ENCODE measurements at regions not wholly inside any gene's neighbourhood (a gene's known extent, or its start where the extent isn't known, plus 50 kb on each side); places are given as distances from the start of the nearest gene placed in this dataset.

- no peak for TF ChIP-seq POLR2A (IDR thresholded peaks at IDR 0.05)
- TF ChIP-seq, protein P1, sequence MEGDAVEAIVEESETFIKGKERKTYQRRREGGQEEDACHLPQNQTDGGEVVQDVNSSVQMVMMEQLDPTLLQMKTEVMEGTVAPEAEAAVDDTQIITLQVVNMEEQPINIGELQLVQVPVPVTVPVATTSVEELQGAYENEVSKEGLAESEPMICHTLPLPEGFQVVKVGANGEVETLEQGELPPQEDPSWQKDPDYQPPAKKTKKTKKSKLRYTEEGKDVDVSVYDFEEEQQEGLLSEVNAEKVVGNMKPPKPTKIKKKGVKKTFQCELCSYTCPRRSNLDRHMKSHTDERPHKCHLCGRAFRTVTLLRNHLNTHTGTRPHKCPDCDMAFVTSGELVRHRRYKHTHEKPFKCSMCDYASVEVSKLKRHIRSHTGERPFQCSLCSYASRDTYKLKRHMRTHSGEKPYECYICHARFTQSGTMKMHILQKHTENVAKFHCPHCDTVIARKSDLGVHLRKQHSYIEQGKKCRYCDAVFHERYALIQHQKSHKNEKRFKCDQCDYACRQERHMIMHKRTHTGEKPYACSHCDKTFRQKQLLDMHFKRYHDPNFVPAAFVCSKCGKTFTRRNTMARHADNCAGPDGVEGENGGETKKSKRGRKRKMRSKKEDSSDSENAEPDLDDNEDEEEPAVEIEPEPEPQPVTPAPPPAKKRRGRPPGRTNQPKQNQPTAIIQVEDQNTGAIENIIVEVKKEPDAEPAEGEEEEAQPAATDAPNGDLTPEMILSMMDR (IDR thresholded peaks at IDR 0.05), result no peak
Observed at GRCh38 chr2:157061799-157062198, 195.7 kb upstream of the GALNT5 start.
